ENCODE measurements at regions not wholly inside any gene's neighbourhood (a gene's known extent, or its start where the extent isn't known, plus 50 kb on each side); places are given as distances from the start of the nearest gene placed in this dataset.

DNA sequence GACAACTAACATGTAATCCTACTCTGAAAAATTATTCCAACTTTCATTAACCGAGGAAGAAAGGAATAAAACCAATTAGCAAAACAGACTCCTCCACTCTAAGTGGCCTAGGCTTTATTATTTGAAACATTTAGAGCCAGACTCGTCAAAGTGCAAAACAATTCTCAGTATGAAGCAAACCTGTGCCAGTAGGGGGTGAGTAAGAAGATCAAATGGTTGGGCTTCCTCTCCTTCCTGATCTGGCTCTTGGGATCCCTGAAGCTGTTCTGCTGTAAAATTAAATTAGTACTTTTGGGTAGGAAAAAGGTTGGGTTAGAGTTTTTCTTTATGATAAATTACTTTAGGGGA, 177.6 kb upstream of the MAN1A1 start:
- DNase-seq (ENCODE audit: extremely low read depth, low read depth), result no peak

DNA sequence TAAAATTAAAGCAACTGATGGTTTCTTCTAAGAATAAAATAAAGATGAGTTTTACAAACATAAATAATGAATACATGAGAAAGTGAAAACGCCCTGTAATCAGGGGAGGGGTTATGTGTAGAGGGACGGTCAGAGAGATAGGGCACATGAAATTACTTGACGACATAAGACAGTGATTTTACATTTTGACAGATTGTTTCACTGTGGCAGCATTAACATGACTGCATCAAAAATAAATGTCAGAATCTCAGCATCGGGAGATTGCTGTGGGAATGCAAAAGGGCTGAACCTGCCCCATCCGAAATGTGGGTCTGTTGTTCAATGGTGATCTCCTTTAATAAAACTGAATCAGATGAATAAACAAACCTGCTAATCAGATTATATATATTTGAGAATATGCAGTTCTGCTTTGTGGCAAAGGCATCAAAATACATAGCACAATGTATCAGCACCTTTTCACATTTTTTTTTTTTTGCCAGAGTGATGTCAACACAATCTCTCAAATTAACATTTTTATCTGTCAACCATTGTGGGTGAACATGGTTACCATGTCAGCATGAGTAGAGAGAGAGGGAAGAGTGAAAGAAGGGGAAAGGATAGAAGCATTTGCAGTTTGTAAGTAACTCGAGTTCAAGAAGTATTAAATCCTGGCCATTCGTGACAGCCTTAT, 177.1 kb upstream of the MAN1A1 start:
- DNase-seq (ENCODE audit: extremely low read depth, low read depth), result no peak
- TF ChIP-seq, protein P1, sequence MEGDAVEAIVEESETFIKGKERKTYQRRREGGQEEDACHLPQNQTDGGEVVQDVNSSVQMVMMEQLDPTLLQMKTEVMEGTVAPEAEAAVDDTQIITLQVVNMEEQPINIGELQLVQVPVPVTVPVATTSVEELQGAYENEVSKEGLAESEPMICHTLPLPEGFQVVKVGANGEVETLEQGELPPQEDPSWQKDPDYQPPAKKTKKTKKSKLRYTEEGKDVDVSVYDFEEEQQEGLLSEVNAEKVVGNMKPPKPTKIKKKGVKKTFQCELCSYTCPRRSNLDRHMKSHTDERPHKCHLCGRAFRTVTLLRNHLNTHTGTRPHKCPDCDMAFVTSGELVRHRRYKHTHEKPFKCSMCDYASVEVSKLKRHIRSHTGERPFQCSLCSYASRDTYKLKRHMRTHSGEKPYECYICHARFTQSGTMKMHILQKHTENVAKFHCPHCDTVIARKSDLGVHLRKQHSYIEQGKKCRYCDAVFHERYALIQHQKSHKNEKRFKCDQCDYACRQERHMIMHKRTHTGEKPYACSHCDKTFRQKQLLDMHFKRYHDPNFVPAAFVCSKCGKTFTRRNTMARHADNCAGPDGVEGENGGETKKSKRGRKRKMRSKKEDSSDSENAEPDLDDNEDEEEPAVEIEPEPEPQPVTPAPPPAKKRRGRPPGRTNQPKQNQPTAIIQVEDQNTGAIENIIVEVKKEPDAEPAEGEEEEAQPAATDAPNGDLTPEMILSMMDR (IDR thresholded peaks at IDR 0.05; ENCODE audit: low read depth, low read length), result no peak

More for the DNA sequence above, 177.6 kb upstream of the MAN1A1 start:
- TF ChIP-seq, protein P1 (IDR thresholded peaks at IDR 0.05; ENCODE audit: low read depth, low read length), result no peak

DNA sequence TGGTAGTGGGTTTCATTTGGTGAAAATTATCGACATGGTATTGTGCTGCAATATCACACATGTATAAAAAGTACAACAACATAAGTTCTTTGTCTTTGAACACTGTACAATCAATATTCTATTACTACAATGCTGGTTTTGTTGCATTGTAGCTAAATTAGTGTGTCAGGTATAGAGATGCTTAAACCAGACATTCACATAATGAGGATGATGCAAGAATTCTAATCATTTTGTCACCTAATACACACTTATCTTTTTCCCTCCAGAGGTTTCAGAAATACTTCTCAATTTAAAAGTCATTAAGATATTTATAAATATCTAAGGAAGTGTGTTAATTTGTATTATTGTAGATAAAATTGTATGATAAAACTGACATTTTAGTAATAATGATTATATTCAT, 174.8 kb upstream of the MAN1A1 start:
- no peak for DNase-seq (ENCODE audit: extremely low read depth, low read depth)
- TF ChIP-seq, protein P1 (IDR thresholded peaks at IDR 0.05; ENCODE audit: low read depth, low read length), result no peak

DNA sequence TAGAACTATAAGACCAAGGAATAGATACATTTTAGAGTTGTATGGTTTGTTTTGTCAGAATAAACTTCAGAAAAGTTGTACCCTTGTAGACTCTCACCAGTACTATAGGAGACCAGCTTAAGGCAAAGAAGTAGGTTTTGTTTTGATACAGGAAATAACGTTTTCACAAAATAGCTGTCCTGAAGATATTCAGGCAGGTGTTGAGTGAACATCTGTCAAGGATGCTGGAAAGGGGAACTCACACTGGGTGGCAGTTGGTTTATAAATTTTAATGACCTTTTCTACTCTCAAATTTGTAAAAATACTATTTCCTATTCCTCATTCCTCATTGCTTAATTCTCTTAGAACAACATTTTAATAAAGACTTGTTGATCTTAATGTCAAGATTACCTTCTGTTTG, 174.0 kb upstream of the MAN1A1 start:
- TF ChIP-seq, protein P1 (IDR thresholded peaks at IDR 0.05; ENCODE audit: low read depth, low read length), result no peak
- no peak for DNase-seq (ENCODE audit: extremely low read depth, low read depth)

DNA sequence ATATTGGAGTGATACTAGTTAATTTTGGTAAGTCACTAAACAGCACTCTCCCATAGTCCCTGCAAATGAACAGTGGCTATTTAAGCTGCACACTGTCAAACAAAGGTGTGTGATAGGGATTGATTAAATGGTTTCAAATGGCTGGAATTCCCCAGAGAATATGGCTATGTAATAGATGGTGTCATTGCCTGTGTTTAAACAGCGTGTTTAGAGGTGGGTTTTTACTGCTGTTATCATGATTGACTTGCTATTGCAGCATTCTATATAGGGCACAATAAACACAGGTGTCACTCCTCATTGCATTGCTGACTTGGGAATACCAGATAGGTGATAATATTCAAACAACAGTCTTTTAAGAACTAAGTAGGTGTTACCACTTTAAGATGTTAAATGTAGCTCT, 171.7 kb upstream of the MAN1A1 start:
- DNase-seq (ENCODE audit: extremely low read depth, low read depth), result no peak
- TF ChIP-seq, protein P1 (IDR thresholded peaks at IDR 0.05; ENCODE audit: low read depth, low read length), result no peak

DNA sequence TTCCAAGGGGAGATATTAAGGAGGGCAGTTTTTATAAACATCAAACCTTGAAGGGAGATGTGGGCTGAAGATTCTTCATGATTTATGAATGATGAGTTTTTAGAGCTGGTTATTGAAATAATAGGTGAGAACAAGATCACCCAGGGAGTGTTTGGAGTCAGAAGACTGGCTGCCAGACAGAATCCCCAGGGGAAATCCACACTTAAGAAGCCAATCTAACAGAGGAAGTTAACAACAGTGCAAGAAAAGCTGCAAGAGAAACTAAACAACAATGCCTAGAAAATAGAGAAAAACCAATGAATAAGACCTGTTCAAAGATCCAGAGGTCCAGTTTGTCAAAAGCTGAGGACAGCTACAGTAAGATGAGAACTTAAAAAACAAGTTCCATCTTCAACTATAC, 167.9 kb upstream of the MAN1A1 start:
- TF ChIP-seq, protein P1 (IDR thresholded peaks at IDR 0.05; ENCODE audit: low read depth, low read length), result no peak
- no peak for DNase-seq (ENCODE audit: extremely low read depth, low read depth)

DNA sequence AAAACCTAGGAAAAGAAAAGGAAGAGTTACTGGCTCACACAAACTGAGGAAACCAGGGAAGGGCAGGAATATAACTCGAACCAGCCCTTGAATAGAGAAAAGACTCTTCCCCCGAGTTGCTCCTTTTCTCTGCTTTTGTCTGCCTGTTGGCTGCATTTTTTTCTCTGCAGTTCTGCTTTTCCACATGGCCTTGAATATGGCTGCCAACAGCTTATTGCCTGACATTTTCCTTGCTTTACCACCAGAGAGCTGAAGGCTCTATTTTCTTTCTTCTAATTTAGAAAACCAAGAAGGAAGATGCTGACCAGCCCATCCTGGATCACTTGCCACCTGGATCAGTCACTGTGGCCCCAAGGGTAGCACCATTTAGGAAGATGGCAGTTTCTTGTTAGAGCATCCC, 164.8 kb upstream of the MAN1A1 start:
- TF ChIP-seq, protein P1 (IDR thresholded peaks at IDR 0.05; ENCODE audit: low read depth, low read length), result no peak
- DNase-seq (ENCODE audit: extremely low read depth, low read depth), result no peak

Data from AG09319 (cell line).